ENCODE measurements at regions not wholly inside any gene's neighbourhood (a gene's known extent, or its start where the extent isn't known, plus 50 kb on each side); places are given as distances from the start of the nearest gene placed in this dataset.

DNA sequence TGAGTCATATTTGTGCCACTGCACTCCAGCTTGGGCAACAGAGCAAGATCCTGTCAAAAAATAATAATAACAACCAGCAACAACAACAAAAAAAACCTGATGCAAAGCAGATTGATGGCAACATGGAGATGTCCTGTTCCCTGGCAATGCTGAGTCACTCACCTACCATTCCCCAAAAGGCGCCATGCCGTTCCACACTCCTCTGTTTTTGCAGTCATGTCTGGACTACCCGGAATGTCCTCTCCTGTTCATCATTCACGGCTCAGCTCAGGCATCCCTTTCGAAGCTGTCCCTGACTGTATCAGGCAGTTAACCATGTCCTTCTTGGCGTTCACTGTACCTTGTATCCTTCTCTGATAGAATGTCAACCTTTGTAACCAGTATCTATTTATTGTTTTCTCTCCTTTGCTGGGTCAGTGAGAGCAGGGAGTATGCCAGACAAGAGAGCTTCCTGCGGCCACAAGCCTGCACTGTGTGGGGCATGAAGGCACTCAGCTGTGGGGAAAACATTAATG lies 147.7 kb downstream of the ABCC12 start:
- TF ChIP-seq CTCF (IDR thresholded peaks at IDR 0.05) = no peak
- TF ChIP-seq POLR2A (IDR thresholded peaks at IDR 0.05; ENCODE audit: low read depth) = no peak
- no peak for TF ChIP-seq EP300 (IDR thresholded peaks at IDR 0.05)

Measured in esophagus muscularis mucosa (tissue), 4 donors.